ENCODE measurements at regions not wholly inside any gene's neighbourhood (a gene's known extent, or its start where the extent isn't known, plus 50 kb on each side); places are given as distances from the start of the nearest gene placed in this dataset.

DNA sequence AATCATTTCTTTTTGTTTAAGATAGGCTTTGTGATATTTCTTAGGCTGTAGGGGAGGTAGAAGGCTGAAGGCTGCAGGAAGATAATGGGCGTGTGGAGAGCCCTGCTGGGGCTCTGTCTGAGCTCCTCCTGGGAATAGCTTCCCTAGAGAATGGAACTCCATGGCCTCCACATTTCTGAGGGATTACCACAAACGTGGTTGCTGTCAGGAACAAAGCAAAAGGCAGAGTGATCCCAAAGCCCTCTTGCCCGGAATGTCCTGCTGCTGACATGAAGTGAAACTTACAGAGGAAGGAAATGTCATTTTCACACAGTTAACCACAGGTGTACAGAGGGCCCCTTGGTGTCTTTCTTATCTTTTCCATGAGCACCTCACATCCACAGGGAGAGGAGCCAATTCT is 89.3 kb downstream of the DDIT4L start:
- TF ChIP-seq, protein P1, sequence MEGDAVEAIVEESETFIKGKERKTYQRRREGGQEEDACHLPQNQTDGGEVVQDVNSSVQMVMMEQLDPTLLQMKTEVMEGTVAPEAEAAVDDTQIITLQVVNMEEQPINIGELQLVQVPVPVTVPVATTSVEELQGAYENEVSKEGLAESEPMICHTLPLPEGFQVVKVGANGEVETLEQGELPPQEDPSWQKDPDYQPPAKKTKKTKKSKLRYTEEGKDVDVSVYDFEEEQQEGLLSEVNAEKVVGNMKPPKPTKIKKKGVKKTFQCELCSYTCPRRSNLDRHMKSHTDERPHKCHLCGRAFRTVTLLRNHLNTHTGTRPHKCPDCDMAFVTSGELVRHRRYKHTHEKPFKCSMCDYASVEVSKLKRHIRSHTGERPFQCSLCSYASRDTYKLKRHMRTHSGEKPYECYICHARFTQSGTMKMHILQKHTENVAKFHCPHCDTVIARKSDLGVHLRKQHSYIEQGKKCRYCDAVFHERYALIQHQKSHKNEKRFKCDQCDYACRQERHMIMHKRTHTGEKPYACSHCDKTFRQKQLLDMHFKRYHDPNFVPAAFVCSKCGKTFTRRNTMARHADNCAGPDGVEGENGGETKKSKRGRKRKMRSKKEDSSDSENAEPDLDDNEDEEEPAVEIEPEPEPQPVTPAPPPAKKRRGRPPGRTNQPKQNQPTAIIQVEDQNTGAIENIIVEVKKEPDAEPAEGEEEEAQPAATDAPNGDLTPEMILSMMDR (IDR thresholded peaks at IDR 0.05; ENCODE audit: insufficient read depth, low read depth, low read length, missing control alignments), result no peak
- peak; percentile 9 for DNase-seq (ENCODE audit: low read depth)
- no peak overlapping the region for H3K4me3 ChIP-seq (ENCODE audit: low read depth, low read length)

DNA sequence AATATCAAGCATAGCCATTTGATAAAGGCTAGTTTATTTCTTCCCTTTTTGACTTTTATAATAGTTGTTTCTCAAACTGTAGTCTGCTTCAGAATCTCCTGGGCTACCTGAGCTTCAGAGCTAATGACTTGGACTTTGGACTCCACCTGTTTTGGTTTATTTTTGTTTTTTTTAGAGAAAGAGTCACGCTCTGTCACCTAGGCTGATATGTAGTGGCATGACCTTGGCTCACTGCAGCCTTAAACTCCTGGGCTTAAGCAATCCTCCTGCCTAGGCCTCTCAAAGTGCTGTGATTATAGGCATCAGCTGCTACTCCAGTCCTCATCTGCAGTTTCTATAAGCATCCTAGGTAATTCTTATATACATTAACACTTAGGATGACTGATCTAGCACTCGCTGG is 90.5 kb downstream of the DDIT4L start:
- no peak overlapping the region for H3K4me3 ChIP-seq (ENCODE audit: low read depth, low read length)
- DNase-seq (ENCODE audit: low read depth), result no peak

DNA sequence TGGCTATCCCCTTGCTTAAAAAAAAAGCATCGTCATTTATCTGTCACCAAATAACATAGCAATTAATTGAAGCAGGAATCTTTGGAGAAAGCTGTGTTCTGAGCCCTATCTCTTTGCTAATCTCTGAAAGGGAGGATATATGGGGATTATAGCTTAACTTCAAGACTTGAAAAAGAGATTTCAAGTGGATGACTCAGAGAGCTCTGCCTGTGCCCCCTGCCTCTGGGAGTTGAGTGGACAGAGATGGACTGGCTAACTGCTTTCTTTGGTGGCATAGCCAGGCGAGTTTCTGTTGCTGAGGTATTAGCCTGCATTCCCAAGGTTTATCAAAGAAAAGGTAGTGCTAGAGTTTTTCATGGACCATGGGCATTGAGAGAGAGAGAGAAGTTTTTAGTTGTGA is 91.6 kb downstream of the DDIT4L start:
- no peak for DNase-seq (ENCODE audit: low read depth)
- TF ChIP-seq, protein P1 (IDR thresholded peaks at IDR 0.05; ENCODE audit: insufficient read depth, low read depth, low read length, missing control alignments), result no peak

More for the DNA sequence above, 90.5 kb downstream of the DDIT4L start:
- TF ChIP-seq, protein P1 (IDR thresholded peaks at IDR 0.05; ENCODE audit: insufficient read depth, low read depth, low read length, missing control alignments), result no peak

DNA sequence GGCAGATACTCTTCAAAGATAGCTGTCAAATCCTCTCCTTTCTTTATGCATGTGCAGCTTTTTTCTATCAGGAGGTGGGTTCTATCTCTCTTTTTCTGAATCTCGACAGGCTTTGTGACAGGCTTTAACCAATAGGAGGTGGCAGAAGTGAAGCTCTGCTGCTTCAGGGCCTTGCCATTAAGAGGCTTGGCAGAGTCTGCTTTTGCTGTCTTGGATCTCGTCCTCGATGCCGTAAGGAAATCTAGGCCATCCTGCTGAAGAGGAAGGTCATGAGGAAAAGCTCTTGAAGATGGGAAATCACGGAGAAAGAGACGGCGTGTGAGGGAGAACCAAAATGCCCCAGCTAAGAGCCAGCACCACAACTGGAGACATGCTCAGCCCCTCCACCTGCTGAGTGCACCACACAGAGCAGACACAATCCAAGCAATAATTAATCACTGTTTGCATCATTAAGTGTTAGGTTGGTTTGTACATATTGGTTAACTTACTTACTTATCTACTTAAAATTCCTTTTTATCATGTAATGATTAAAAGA is 92.2 kb downstream of the DDIT4L start:
- H3K4me3 ChIP-seq (ENCODE audit: low read depth, low read length), result no peak overlapping the region
- no peak for DNase-seq (ENCODE audit: low read depth)
- TF ChIP-seq, protein P1 (IDR thresholded peaks at IDR 0.05; ENCODE audit: insufficient read depth, low read depth, low read length, missing control alignments), result no peak

More for the DNA sequence above, 91.6 kb downstream of the DDIT4L start:
- H3K4me3 ChIP-seq (ENCODE audit: low read depth, low read length), result no peak overlapping the region

DNA sequence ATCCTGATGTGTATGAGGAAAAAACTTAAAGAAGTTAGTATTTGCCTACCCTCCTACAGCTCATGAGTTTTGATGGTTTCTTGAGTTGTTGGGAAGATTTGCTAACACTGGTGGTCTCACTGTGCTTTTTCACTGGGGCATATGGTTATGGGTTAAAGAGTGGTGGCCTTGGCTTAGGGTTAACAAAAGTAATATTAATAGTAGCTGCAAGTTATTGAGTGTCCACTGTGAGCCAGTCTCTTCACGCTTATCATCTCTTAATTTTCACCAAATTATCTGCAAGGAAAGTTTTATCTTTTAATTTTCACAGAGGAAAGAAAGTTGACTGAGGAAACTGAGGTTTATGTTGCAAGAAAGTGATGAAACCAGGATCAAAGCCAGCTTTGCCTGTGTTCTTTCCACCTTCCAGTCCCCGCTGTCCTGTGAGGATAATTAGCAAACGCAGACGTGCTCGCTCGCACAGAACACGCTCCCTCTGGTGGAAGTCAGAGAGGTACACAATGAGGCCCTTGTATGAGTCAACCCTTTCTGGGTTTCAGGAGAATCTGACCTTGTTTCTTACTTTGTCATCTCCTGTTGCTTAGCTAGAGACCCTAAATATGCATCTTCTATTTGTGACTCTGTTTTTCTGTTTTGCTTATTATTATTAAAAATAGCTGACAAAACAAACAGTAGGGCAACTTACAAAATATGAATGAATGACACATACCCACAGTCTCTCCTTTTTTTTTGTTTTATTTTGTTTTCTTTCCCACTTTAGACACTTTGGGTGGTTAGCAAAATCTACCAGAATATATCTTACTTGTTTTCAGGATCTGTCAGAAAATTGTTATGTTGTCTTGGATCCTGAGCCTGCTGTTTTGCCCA is 94.3 kb downstream of the DDIT4L start:
- H3K4me3 ChIP-seq (ENCODE audit: low read depth, low read length), result no peak overlapping the region
- DNase-seq (ENCODE audit: low read depth), result peak; percentile 74
- TF ChIP-seq, protein P1 (IDR thresholded peaks at IDR 0.05; ENCODE audit: insufficient read depth, low read depth, low read length, missing control alignments), result peak; percentile 87

DNA sequence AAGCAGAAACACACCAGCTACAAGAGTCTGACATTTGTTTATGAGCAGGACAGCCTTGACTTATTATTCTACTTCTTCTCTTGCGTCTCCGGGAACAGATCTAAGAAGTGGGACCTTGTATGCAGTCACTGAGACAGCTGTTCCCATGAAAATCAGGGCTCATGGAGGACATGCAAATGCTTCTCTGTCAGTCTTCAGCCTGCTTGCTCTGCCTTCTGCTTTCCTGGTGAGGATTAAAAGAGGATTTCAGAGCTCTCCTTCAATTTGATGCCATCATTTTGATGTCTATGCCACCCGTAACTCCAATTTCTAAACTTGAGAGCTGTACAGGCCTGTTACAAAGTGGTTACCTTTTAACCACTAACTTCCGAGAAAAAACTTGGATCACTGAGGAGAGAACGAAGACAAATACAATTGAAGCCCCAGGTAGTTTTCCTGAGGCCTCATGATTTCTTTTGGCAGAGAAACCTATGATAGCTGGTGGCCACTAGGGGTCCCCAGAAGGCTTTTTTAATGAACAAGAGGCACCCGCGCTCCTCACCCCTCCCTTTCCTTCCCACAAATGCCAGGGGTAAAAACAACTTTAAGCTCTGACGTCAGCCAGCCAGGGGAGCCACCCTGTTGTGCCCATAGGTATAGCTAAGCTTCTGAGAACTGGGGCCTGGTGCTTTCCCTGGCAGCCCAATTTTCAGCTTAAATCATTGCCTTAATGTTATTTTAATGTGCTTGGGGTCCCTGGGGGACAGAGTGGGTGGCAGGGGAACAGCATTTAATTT is 97.0 kb downstream of the DDIT4L start:
- peak; percentile 83 for DNase-seq (ENCODE audit: low read depth)
- TF ChIP-seq, protein P1 (IDR thresholded peaks at IDR 0.05; ENCODE audit: insufficient read depth, low read depth, low read length, missing control alignments), result peak; percentile 78
- H3K4me3 ChIP-seq (ENCODE audit: low read depth, low read length), result no peak overlapping the region

Measured in GM12865 (cell line).